Esophagus squamous epithelium (tissue), 4 donors: ENCODE measurements at regions not wholly inside any gene's neighbourhood (a gene's known extent, or its start where the extent isn't known, plus 50 kb on each side); places are given as distances from the start of the nearest gene placed in this dataset.

Source experiments
- CTCF ChIP-seq, 6 experiments: fragments of 450-650 bp in 4 of 6; fragments of 200-600 bp in 2 of 6; sonication (generic) in 2 of 6; IDR thresholded peaks; one replicate each; pipeline ENCODE4 v1.5.1; 2016 to 2019; ENCODE audit warnings: antibody characterized with exemption in 6 of 6, mild to moderate bottlenecking in 4 of 6, moderate library complexity in 4 of 6
- POLR2A ChIP-seq, 4 donors: fragments of 450-650 bp; IDR thresholded peaks; one replicate each; pipeline ENCODE4 v1.6.1; 2017; ENCODE audit warnings: antibody characterized with exemption in 4 of 4, mild to moderate bottlenecking in 4 of 4, moderate library complexity in 3 of 4

- TF ChIP-seq CTCF (IDR thresholded peaks at IDR 0.05) (no peak), POLR2A (IDR thresholded peaks at IDR 0.05) (no peak)
These were observed 1235.2 kb upstream of the SLC10A2 start for GRCh38 chr13:104301171-104301975.
